ENCODE measurements at regions not wholly inside any gene's neighbourhood (a gene's known extent, or its start where the extent isn't known, plus 50 kb on each side); places are given as distances from the start of the nearest gene placed in this dataset.
"Not testable (repeated sequence)": the region's sequence is repeated elsewhere in the genome, so short reads cannot be mapped to it uniquely, and the experiment has no call there.

GRCh38 chr6:163893609-163894189 is 479.2 kb downstream of the QKI start:
- no peak for DNase-seq

DNA sequence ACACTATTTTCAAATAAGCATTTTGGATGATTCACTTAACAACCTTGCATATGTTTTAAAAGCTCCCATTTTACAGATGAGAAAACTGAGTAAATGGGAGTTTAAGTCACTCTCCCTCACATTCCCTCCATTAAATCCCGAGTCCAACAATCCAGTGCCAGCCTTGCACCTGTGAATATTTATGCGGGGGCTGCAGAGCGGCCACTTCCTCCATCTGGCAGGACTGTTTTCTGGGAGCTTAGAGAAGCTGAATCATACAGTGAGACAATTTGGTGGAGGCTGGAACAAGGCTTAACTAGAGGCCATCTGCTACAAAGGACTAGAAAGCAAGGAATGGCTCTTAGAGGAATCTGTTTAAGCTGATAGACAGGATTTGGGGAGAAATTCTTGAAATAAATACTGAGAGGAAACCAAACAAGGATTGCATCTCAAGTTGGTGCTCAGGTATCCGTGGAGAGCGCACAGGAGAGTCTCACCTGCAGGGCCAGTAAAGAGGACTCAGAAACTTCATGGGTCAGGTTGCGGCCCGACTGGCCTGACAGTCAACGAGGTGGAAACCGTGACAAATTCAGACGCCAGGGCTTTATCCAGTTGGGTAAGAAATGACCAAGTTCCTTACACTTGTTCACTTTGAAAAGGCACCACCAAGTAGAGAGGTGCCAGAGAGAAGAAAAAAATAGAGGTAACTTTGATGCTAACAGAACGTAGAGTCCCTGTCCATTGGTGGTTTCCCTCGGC is 478.5 kb downstream of the QKI start:
- DNase-seq = no peak

DNA sequence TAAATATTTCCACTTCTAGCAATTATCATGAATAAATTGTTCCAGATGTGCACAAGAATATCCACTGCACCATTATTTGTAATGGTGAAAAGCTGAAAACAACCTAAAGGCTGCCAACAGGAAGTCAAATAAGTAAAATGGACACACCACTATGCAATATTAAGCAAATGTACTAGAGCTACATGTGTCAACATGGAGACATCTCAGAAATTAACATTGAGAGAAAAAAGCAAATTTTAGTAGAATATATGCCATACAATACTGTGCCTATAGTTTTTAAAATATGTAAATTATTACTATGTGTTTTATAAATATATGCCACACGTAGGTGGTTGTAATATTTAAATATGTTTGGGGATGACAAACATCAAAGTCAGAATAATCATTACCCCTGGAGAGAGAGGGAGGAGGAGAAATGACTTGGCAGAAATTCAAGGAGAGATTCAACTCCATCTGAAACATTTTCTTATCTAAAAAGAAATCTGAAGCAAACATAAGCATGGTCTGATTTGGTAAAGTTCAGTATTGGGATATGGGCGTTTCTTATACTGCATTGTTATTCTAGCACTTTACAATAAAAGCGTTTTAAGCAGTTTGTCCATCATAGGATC is 475.5 kb downstream of the QKI start:
- DNase-seq = no peak

DNA sequence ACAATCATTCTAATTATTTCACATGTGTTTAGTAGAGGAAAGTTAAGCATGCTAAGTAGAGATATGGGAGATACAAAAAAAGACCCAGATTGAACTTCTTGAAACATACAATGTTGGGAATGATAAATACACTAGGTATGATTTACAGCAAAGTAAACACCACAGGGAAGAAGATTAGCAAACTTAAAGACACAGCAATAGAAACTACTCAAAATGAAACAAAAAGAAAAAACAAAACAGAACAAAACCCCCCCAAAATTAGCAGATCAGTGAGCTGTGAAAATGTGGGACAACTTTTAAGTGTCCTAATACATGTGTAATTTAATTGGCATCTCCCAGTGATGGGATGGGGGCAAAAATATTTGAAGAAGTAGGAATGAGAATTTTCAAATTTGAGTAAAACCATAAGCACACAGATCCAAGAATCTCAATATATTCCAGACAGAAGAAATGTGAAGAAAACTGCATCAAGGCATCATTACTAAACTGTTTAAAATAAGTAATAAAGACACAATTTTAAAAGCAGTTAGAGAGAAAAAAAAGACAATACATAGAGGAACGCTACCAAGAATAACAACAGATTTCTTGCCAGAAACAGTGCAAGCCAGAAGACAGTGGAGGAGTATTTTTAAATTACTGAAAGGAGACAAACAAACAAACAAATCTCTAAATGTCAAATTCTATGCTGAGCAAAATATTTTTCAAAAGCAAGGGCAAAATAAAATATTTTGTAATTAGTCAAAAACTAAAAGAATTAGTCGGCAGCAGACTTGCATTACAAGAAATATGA is 473.7 kb downstream of the QKI start:
- DNase-seq = no peak

DNA sequence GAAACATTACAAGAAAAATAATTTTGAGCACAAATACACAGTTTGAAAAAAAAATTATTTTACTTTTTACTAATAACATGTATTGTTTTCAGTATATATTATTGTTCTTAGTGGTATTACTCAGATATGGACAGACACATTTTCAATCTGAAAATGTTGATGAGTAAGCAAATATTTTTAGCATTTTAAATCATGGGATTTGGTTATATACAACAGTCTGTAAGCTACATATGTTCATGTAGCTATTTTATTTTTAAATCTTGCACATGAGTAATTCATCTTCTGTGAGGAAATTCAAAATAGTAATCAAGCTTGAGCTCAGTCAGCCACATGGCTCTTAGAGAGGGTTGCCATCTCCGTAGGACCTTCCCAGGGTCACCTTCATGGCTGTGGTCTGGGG is 471.9 kb downstream of the QKI start:
- no peak for DNase-seq

- no peak for DNase-seq
Observed at GRCh38 chr6:163883984-163884383, 469.5 kb downstream of the QKI start.

- DNase-seq = no peak
Observed at GRCh38 chr6:163878698-163879097, 464.2 kb downstream of the QKI start.

GRCh38 chr6:163877877-163878639 is 463.5 kb downstream of the QKI start:
- DNase-seq = no peak

- DNase-seq = no peak
Observed at GRCh38 chr6:163876391-163876790, 461.9 kb downstream of the QKI start.

- DNase-seq = no peak
Observed at GRCh38 chr6:163874784-163875183, 460.3 kb downstream of the QKI start.

- no peak for DNase-seq
Observed at GRCh38 chr6:163872335-163872734, 457.8 kb downstream of the QKI start.

DNA sequence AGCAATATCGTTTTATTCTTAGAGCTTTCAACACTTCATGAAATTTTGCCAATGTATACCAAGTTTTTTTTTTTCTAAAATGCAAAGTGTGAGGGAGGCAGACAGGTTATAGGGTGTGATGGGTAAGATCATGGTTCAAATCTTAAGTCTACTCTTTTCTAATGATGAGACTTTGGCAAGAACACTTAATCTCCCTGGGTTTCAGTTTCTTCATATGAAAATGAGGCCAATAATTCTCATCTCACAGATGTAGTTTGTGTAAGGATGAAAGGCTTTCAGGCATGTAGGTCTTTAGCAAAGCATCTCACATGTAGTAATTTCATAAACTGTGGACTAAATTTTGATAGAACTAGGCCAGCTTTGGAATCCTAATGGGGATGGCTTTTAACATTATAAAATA is 457.1 kb downstream of the QKI start:
- DNase-seq = no peak

GRCh38 chr6:163867518-163868292 is 453.2 kb downstream of the QKI start:
- DNase-seq = no peak

- no peak for DNase-seq
Observed at GRCh38 chr6:163866192-163866591, 451.7 kb downstream of the QKI start.

GRCh38 chr6:163863565-163863964 is 449.0 kb downstream of the QKI start:
- no peak for DNase-seq

DNA sequence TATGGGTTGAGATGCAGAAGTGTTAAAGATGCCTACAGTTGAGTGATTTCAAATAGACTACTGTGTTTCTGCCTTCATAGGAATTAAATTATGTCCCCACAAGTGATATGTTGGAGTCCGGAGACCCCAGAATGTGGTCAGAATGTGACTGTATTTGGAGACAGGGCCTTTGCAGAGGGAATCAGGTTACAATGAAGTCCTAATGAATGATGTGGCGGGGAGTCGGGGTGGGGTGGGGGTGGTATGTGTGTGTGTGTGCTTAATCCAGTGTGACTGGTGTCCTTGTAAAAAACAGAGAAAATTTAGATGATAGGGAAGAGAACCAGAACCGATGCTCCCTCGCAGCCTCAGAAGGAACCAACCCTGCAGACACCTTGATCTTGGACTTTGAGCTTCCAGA is 448.2 kb downstream of the QKI start:
- DNase-seq = no peak

DNA sequence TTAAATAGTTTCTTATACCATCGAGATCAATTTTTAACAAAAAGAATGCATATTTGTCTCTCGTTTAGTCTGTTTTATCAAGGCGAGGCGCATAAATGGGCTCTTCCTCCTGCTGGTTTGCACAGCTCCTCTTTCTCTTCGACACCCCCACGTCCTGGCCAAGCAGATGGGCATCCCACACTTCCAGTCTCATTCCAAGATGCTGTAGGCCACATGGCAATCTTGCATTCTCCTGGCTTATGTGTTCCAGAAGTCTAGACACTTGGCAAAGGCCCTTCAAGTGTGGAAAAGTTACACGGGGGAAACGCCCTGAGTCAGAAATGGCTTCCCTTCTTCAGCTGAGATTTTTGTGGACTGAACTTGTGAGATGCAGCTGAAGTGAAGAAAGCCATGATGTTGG is 447.1 kb downstream of the QKI start:
- no peak for DNase-seq

DNA sequence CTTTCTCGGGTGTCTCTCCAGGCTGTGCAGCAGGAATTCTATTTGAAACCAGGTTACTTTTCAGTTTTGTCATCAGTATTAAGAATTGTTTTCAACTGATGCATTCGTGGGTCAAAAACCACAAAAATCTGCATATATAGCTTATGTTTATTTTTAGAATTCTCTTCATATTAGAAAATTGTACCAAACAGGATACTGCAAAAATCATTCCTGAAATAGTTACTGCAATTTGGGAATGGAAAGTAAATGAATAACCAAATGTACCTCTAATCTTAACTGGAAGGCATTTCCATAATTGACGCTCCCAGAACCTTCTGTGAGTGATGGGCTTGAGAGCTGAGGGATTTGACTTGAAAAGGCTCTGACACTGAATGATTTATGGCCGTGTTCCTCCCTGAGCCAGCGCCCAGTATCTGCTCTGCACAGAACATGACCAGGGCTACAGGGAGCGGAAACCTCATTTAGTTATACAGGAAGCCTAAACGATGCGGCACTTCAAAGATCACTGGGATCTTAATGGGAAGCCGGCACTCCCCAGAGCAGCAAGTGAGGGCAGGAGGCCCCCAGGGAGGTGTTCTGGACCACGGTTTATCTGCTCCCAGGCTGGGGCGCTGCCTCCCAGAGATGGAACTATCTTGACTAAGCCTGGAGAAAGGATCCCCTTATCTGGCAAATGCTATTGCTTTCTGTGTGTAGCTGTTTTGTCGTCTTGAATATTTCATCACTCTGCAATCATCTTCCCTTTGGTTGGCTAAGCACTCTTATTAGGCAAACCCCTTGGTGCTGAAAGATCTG is 446.0 kb downstream of the QKI start:
- no peak for DNase-seq

- not testable (repeated sequence) for DNase-seq
Observed at GRCh38 chr6:163858870-163859269, 444.4 kb downstream of the QKI start.

GRCh38 chr6:163857421-163857820 is 442.9 kb downstream of the QKI start:
- no peak for DNase-seq

DNA sequence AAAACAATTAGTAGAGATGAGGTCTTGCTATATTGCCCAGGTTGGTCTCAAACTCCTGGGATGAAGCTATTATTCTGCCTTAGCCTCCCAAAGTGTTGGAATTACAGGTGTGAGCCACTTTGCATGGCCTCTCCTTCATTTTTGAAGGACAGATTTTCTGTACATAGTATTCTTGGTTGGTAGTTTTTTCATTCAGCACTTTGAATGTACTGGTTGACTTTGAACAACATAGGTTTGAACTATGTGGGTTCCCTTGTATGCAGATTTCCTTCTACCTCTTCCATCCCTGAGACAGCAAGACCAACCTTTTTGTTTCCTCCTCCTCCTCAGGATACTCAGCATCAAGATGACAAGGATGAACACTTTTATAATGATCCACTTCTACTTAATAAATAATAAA is 436.4 kb downstream of the QKI start:
- DNase-seq = no peak
